ENCODE measurements at regions not wholly inside any gene's neighbourhood (a gene's known extent, or its start where the extent isn't known, plus 50 kb on each side); places are given as distances from the start of the nearest gene placed in this dataset.

- no peak for DNase-seq
These were observed 94.0 kb downstream of the KLF12 start for GRCh38 chr13:74040200-74040599.

GRCh38 chr13:74039667-74040066 lies 94.5 kb downstream of the KLF12 start:
- DNase-seq = no peak

- no peak for DNase-seq
These were observed 95.0 kb downstream of the KLF12 start for GRCh38 chr13:74039154-74039553.

- DNase-seq = no peak
These were observed 96.4 kb downstream of the KLF12 start for GRCh38 chr13:74037762-74038161.

GRCh38 chr13:74036373-74036772 lies 97.8 kb downstream of the KLF12 start:
- DNase-seq = no peak

- DNase-seq = no peak
These were observed 98.3 kb downstream of the KLF12 start for GRCh38 chr13:74035896-74036295.

- no peak for DNase-seq
These were observed 101.9 kb downstream of the KLF12 start for GRCh38 chr13:74032325-74032724.

GRCh38 chr13:74027161-74027779 lies 106.9 kb downstream of the KLF12 start:
- DNase-seq = no peak

GRCh38 chr13:74026753-74027152 lies 107.5 kb downstream of the KLF12 start:
- no peak for DNase-seq

GRCh38 chr13:74025369-74025768 lies 108.8 kb downstream of the KLF12 start:
- no peak for DNase-seq

GRCh38 chr13:74024856-74025255 lies 109.3 kb downstream of the KLF12 start:
- no peak for DNase-seq

- no peak for DNase-seq
These were observed 109.9 kb downstream of the KLF12 start for GRCh38 chr13:74024314-74024713.

GRCh38 chr13:74023484-74023883 lies 110.7 kb downstream of the KLF12 start:
- DNase-seq = no peak

- no peak for DNase-seq
These were observed 112.7 kb downstream of the KLF12 start for GRCh38 chr13:74021505-74021904.

GRCh38 chr13:74018062-74018431 lies 116.2 kb downstream of the KLF12 start:
- DNase-seq = no peak

GRCh38 chr13:74017301-74018061 lies 116.7 kb downstream of the KLF12 start:
- DNase-seq = no peak

- no peak for DNase-seq
These were observed 119.1 kb downstream of the KLF12 start for GRCh38 chr13:74015137-74015536.

GRCh38 chr13:74009100-74009668 lies 125.0 kb downstream of the KLF12 start:
- no peak for DNase-seq

- no peak for DNase-seq
These were observed 127.5 kb downstream of the KLF12 start for GRCh38 chr13:74006666-74007065.

- DNase-seq = no peak
These were observed 128.7 kb downstream of the KLF12 start for GRCh38 chr13:74005320-74006157.

- DNase-seq = no peak
These were observed 130.1 kb downstream of the KLF12 start for GRCh38 chr13:74004109-74004508.

GRCh38 chr13:74003374-74003773 lies 130.8 kb downstream of the KLF12 start:
- no peak for DNase-seq

GRCh38 chr13:74000876-74001275 lies 133.3 kb downstream of the KLF12 start:
- no peak for DNase-seq

GRCh38 chr13:73998631-73999030 lies 135.6 kb downstream of the KLF12 start:
- DNase-seq = no peak

Measured in NCI-H1694 (cell line).